Hepatocyte (in vitro differentiated cells): ENCODE measurements at regions not wholly inside any gene's neighbourhood (a gene's known extent, or its start where the extent isn't known, plus 50 kb on each side); places are given as distances from the start of the nearest gene placed in this dataset.

Source experiments
- EZH2 ChIP-seq: fragments of 200-600 bp; sonication (generic); IDR thresholded peaks from 2 replicates; pipeline ENCODE4 v1.6.1; 2016; ENCODE audit warnings: antibody characterized with exemption, mild to moderate bottlenecking, borderline replicate concordance
- TF ChIP-seq, protein P1 (sequence below): fragments of 200-600 bp; sonication (generic); IDR thresholded peaks from 2 replicates; pipeline ENCODE4 v1.5.1; 2016; ENCODE audit warnings: antibody characterized with exemption, mild to moderate bottlenecking; ENCODE audit not compliant: poor library complexity

DNA sequence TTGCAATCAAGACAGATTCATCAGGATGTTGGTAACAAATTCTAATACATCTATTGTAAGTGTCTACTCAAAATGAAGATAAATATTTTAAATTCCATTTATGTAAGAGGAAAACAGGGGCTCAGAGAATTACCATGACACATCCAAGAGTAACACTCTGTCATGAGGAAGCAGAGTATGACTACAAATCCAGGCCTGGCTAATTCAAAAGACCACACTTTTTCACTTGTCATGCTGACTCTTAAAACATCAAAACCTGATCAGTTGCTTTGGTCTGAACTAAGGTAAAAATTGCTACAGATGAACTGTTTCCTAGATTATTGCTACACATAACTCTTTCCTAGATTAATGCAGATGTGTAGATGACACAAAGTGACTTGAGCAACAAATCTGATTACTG lies 880.6 kb downstream of the TSN start:
- TF ChIP-seq EZH2 = no peak
- TF ChIP-seq, protein P1, sequence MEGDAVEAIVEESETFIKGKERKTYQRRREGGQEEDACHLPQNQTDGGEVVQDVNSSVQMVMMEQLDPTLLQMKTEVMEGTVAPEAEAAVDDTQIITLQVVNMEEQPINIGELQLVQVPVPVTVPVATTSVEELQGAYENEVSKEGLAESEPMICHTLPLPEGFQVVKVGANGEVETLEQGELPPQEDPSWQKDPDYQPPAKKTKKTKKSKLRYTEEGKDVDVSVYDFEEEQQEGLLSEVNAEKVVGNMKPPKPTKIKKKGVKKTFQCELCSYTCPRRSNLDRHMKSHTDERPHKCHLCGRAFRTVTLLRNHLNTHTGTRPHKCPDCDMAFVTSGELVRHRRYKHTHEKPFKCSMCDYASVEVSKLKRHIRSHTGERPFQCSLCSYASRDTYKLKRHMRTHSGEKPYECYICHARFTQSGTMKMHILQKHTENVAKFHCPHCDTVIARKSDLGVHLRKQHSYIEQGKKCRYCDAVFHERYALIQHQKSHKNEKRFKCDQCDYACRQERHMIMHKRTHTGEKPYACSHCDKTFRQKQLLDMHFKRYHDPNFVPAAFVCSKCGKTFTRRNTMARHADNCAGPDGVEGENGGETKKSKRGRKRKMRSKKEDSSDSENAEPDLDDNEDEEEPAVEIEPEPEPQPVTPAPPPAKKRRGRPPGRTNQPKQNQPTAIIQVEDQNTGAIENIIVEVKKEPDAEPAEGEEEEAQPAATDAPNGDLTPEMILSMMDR = no peak
